ENCODE measurements at regions not wholly inside any gene's neighbourhood (a gene's known extent, or its start where the extent isn't known, plus 50 kb on each side); places are given as distances from the start of the nearest gene placed in this dataset.

- H3K4me1 Mint-ChIP-seq: peaks cover 7% of the 10 kb centered on the region
- Histone ChIP-seq H3K4me2 (no peak overlapping the region), H3K27me3 (ENCODE audit: insufficient read depth) (no peaks in the 10 kb centered on the region), H3K79me2 (replicated peaks; ENCODE audit: insufficient read depth) (no peaks in the 10 kb centered on the region), H3K36me3 (ENCODE audit: insufficient read depth) (no peaks in the 10 kb centered on the region), H3K27ac (ENCODE audit: low read depth) (no peak overlapping the region), H3K9me2 (ENCODE audit: insufficient read depth) (no peaks in the 10 kb centered on the region), H3K4me1 (ENCODE audit: insufficient read depth) (peaks cover 7% of the 10 kb centered on the region; the same call in 1 of the 2 replicates), H4K20me1 (replicated peaks; ENCODE audit: insufficient read depth) (no peaks in the 10 kb centered on the region), H3F3A (replicated peaks; ENCODE audit: low read depth) (no peaks in the 10 kb centered on the region), H3K4me3 (no peak overlapping the region), H2AFZ (no peak overlapping the region)
- DNase-seq (ENCODE audit: low spot score) (no peak), ATAC-seq (no peak)
- no peaks in the 10 kb centered on the region for H3K9me3 Mint-ChIP-seq
- no peak overlapping the region for H3K27ac Mint-ChIP-seq
- TF ChIP-seq JUNB (IDR thresholded peaks at IDR 0.05; ENCODE audit: unreplicated experiment) (no peak), ZNF462 (CRISPR knock-in tag; IDR thresholded peaks at IDR 0.05) (no peak), EZH2 (IDR thresholded peaks at IDR 0.05; ENCODE audit: low read depth, unreplicated experiment) (no peak), POLR2AphosphoS5 (IDR thresholded peaks at IDR 0.05; ENCODE audit: low read depth) (no peak), NANOG (IDR thresholded peaks at IDR 0.05; ENCODE audit: borderline replicate concordance) (no peak), CTCF (conservative IDR thresholded peaks at IDR 0.05; ENCODE audit: low read depth in 2 of 2) (no peak), ZNF114 (CRISPR knock-in tag; IDR thresholded peaks at IDR 0.05) (no peak), STAT1 (IDR thresholded peaks at IDR 0.05; ENCODE audit: unreplicated experiment) (no peak), EZH2phosphoT487 (IDR thresholded peaks at IDR 0.05; ENCODE audit: unreplicated experiment) (no peak), CREB1 (CRISPR knock-in tag; IDR thresholded peaks at IDR 0.05; ENCODE audit: low read depth) (no peak), ZNF331 (CRISPR knock-in tag; IDR thresholded peaks at IDR 0.05; ENCODE audit: low read depth) (no peak)
- TF ChIP-seq, protein P1, sequence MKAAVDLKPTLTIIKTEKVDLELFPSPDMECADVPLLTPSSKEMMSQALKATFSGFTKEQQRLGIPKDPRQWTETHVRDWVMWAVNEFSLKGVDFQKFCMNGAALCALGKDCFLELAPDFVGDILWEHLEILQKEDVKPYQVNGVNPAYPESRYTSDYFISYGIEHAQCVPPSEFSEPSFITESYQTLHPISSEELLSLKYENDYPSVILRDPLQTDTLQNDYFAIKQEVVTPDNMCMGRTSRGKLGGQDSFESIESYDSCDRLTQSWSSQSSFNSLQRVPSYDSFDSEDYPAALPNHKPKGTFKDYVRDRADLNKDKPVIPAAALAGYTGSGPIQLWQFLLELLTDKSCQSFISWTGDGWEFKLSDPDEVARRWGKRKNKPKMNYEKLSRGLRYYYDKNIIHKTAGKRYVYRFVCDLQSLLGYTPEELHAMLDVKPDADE (IDR thresholded peaks at IDR 0.05): no peak
- TF ChIP-seq, protein P2, sequence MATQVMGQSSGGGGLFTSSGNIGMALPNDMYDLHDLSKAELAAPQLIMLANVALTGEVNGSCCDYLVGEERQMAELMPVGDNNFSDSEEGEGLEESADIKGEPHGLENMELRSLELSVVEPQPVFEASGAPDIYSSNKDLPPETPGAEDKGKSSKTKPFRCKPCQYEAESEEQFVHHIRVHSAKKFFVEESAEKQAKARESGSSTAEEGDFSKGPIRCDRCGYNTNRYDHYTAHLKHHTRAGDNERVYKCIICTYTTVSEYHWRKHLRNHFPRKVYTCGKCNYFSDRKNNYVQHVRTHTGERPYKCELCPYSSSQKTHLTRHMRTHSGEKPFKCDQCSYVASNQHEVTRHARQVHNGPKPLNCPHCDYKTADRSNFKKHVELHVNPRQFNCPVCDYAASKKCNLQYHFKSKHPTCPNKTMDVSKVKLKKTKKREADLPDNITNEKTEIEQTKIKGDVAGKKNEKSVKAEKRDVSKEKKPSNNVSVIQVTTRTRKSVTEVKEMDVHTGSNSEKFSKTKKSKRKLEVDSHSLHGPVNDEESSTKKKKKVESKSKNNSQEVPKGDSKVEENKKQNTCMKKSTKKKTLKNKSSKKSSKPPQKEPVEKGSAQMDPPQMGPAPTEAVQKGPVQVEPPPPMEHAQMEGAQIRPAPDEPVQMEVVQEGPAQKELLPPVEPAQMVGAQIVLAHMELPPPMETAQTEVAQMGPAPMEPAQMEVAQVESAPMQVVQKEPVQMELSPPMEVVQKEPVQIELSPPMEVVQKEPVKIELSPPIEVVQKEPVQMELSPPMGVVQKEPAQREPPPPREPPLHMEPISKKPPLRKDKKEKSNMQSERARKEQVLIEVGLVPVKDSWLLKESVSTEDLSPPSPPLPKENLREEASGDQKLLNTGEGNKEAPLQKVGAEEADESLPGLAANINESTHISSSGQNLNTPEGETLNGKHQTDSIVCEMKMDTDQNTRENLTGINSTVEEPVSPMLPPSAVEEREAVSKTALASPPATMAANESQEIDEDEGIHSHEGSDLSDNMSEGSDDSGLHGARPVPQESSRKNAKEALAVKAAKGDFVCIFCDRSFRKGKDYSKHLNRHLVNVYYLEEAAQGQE (IDR thresholded peaks at IDR 0.05; ENCODE audit: unreplicated experiment): no peak
- no peaks in the 10 kb centered on the region for H3K36me3 Mint-ChIP-seq (ENCODE audit: low read depth)
- H3K4me3 Mint-ChIP-seq: no peak overlapping the region
- no peaks in the 10 kb centered on the region for H3K27me3 Mint-ChIP-seq (ENCODE audit: insufficient read depth, low read depth, poor library complexity)
Measured at GRCh38 chr6:113539623-113540022, 317.5 kb upstream of the MARCKS start.
